ENCODE measurements at regions not wholly inside any gene's neighbourhood (a gene's known extent, or its start where the extent isn't known, plus 50 kb on each side); places are given as distances from the start of the nearest gene placed in this dataset.
"Not testable (repeated sequence)": the region's sequence is repeated elsewhere in the genome, so short reads cannot be mapped to it uniquely, and the experiment has no call there.

DNA sequence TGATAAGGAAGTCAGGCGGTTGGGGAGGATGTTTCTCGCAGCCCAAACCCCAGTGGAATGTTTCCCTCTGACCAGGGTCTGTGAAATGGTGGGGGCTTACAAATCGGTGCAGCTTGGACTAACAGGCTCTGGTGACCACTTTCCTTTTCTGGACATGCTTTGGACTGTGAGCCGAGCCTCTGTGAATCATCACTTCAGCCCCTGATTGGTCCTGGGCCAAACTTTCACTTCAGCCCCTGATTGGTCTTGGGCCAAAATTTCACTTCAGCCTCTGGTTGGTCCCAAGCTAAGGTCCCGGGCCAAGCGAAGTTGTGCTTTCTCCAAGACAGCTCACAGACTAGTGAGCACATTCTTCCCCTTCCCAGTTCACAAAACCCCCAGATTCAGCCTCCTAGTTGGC is 223.7 kb upstream of the ANKRD20A1 start:
- not testable (repeated sequence) for H2AFZ ChIP-seq (replicated peaks); H3K9me3 ChIP-seq (ENCODE audit: low read depth); H3K4me3 ChIP-seq; H3K4me2 ChIP-seq; DNase-seq (ENCODE audit: low spot score); H3F3A ChIP-seq (ENCODE audit: low read depth); H3K36me3 ChIP-seq; H3K4me1 Mint-ChIP-seq; H3K4me1 ChIP-seq; H3K9ac ChIP-seq; H3K36me3 Mint-ChIP-seq; H3K27me3 ChIP-seq; H3K27ac Mint-ChIP-seq; H3K9me3 Mint-ChIP-seq; H3K27me3 Mint-ChIP-seq (ENCODE audit: insufficient read depth, low read depth); H3K27ac ChIP-seq; H3K79me2 ChIP-seq (ENCODE audit: low read depth); H3K4me3 Mint-ChIP-seq; H4K20me1 ChIP-seq (ENCODE audit: low read depth)

DNA sequence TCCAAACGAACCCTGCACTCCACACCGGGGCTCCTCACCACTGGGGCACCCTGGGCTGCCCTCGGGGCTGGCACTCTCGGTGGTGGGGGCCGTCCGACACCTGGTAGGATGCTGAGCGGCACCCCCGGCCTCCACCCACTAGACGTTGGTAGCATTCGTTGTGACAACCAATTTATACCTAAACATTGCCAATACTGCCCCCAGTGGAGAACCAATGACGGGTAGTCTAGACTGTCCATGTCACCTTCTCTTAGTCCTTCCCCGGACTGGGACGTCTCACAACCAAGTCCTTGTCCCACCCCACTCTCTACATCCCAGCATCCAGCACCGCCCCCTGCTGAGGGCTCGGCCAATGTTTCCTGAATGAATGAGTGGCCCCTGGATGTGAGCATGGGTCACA is 246.8 kb upstream of the ANKRD20A1 start:
- not testable (repeated sequence) for H3K9me3 Mint-ChIP-seq

DNA sequence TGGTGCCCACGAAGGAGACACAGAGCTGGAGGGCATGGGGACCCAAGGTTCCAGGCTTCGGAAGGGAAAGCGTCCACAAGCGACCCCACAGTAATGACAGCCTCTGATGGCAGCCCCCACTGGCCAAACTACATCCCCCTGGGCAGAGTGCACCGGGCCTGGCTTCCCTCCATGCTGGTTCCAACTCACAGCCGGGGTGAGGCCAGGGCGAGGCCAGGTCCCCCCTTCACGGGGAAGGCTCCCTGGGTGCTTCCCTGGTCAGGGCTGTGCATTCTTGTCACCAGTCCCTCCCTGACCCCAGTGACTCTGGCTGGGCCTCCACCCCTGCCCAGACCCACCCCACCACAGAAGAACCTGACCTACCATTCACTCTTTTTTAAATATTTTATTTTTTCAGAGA is 248.9 kb upstream of the ANKRD20A1 start:
- not testable (repeated sequence) for H3K27me3 Mint-ChIP-seq (ENCODE audit: insufficient read depth, low read depth); H3K36me3 ChIP-seq; H3K4me1 Mint-ChIP-seq; H3K9ac ChIP-seq; H3F3A ChIP-seq (ENCODE audit: low read depth); DNase-seq (ENCODE audit: low spot score); H3K27ac ChIP-seq; H3K27ac Mint-ChIP-seq; H3K79me2 ChIP-seq (ENCODE audit: low read depth); H3K4me2 ChIP-seq; H3K4me1 ChIP-seq; H3K27me3 ChIP-seq; H3K36me3 Mint-ChIP-seq; H4K20me1 ChIP-seq (ENCODE audit: low read depth); H2AFZ ChIP-seq (replicated peaks); H3K4me3 ChIP-seq; H3K9me3 ChIP-seq (ENCODE audit: low read depth); H3K9me3 Mint-ChIP-seq; H3K4me3 Mint-ChIP-seq

More for the DNA sequence above, 246.8 kb upstream of the ANKRD20A1 start:
- H3F3A ChIP-seq (ENCODE audit: low read depth); H3K9ac ChIP-seq; H3K4me2 ChIP-seq; H3K79me2 ChIP-seq (ENCODE audit: low read depth); H3K27ac Mint-ChIP-seq; H3K4me3 Mint-ChIP-seq; H3K4me1 ChIP-seq; H3K27ac ChIP-seq; H3K4me3 ChIP-seq; H3K27me3 ChIP-seq; H3K27me3 Mint-ChIP-seq (ENCODE audit: insufficient read depth, low read depth); H3K9me3 ChIP-seq (ENCODE audit: low read depth); H2AFZ ChIP-seq (replicated peaks); H3K4me1 Mint-ChIP-seq; H3K36me3 Mint-ChIP-seq; H4K20me1 ChIP-seq (ENCODE audit: low read depth); DNase-seq (ENCODE audit: low spot score); H3K36me3 ChIP-seq: not testable (repeated sequence)

GRCh38 chr9:67609435-67609834 is 249.3 kb upstream of the ANKRD20A1 start:
- H3K27ac ChIP-seq, H3K36me3 ChIP-seq, H3K4me3 Mint-ChIP-seq: not testable (repeated sequence)

DNA sequence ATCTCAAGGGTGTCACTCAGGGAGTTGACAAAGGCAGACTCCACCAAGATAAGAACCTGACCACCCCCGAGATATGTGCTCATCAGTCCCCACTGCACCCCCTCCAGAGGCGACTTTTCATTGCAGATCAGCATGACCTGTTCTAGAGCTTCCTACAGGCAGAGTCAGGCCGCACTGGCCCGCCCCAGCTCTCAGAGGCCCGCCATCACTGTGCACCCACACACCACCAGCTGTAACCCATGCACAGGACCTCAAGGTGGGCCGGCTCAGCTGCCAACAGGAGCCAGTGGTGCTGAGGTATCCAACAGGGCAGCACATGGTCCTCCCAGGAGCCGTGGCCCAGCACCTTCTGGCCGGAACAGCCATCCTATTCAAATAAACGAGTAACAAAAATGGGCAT is 253.6 kb upstream of the ANKRD20A1 start:
- not testable (repeated sequence) for H3K4me2 ChIP-seq; H3K4me3 ChIP-seq; H3K4me1 Mint-ChIP-seq; H3K27ac ChIP-seq; H3K9me3 Mint-ChIP-seq; H3K4me3 Mint-ChIP-seq; H3K27ac Mint-ChIP-seq; H3K27me3 Mint-ChIP-seq (ENCODE audit: insufficient read depth, low read depth); H3K4me1 ChIP-seq; H4K20me1 ChIP-seq (ENCODE audit: low read depth); H3K36me3 Mint-ChIP-seq; H3K27me3 ChIP-seq; H3K36me3 ChIP-seq; H3F3A ChIP-seq (ENCODE audit: low read depth); H2AFZ ChIP-seq (replicated peaks); H3K79me2 ChIP-seq (ENCODE audit: low read depth); H3K9me3 ChIP-seq (ENCODE audit: low read depth); DNase-seq (ENCODE audit: low spot score); H3K9ac ChIP-seq

More at GRCh38 chr9:67609435-67609834, 249.3 kb upstream of the ANKRD20A1 start:
- H3K4me3 ChIP-seq; H3K36me3 Mint-ChIP-seq; H2AFZ ChIP-seq (replicated peaks); H3K9ac ChIP-seq; H3K4me2 ChIP-seq; H4K20me1 ChIP-seq (ENCODE audit: low read depth); DNase-seq (ENCODE audit: low spot score); H3K9me3 ChIP-seq (ENCODE audit: low read depth); H3K4me1 ChIP-seq; H3F3A ChIP-seq (ENCODE audit: low read depth); H3K27ac Mint-ChIP-seq; H3K4me1 Mint-ChIP-seq; H3K79me2 ChIP-seq (ENCODE audit: low read depth); H3K27me3 Mint-ChIP-seq (ENCODE audit: insufficient read depth, low read depth); H3K27me3 ChIP-seq; H3K9me3 Mint-ChIP-seq: not testable (repeated sequence)

GRCh38 chr9:67603609-67604008 is 255.1 kb upstream of the ANKRD20A1 start:
- H3K9me3 Mint-ChIP-seq; DNase-seq (ENCODE audit: low spot score); H3K9ac ChIP-seq; H3K27ac ChIP-seq; H3K4me3 Mint-ChIP-seq; H3K36me3 Mint-ChIP-seq; H3K27me3 Mint-ChIP-seq (ENCODE audit: insufficient read depth, low read depth); H3K9me3 ChIP-seq (ENCODE audit: low read depth); H3F3A ChIP-seq (ENCODE audit: low read depth); H3K4me3 ChIP-seq; H4K20me1 ChIP-seq (ENCODE audit: low read depth); H3K4me2 ChIP-seq; H3K4me1 Mint-ChIP-seq; H3K36me3 ChIP-seq; H3K27ac Mint-ChIP-seq; H3K79me2 ChIP-seq (ENCODE audit: low read depth); H3K27me3 ChIP-seq; H3K4me1 ChIP-seq; H2AFZ ChIP-seq (replicated peaks): not testable (repeated sequence)

DNA sequence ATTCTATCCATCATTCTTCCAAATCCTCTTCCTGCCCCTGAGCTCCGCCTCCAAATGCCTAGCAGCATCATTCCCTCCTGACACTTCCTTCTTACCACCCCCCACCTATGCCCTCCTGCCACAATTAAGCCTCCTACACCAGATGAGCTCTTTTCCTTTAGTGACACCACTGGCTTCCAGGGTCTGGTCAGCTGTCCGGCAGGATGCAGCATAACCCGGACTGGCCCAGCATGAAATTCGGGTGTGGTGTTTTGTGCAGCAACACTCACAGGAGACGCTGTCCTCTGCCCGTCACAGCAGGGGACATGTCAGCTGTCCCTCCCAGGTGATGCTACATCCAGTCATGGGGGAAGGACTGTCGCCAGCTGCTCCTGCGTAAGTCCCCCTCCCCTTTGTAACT is 266.3 kb upstream of the ANKRD20A1 start:
- not testable (repeated sequence) for H3K9me3 Mint-ChIP-seq; H2AFZ ChIP-seq (replicated peaks); H3K4me3 Mint-ChIP-seq; H3K4me3 ChIP-seq; H4K20me1 ChIP-seq (ENCODE audit: low read depth); H3K27me3 ChIP-seq; H3K4me1 ChIP-seq; H3K79me2 ChIP-seq (ENCODE audit: low read depth); H3K27me3 Mint-ChIP-seq (ENCODE audit: insufficient read depth, low read depth); H3K27ac Mint-ChIP-seq; H3K36me3 Mint-ChIP-seq; DNase-seq (ENCODE audit: low spot score); H3K9me3 ChIP-seq (ENCODE audit: low read depth); H3F3A ChIP-seq (ENCODE audit: low read depth); H3K36me3 ChIP-seq; H3K4me2 ChIP-seq; H3K4me1 Mint-ChIP-seq; H3K9ac ChIP-seq; H3K27ac ChIP-seq

DNA sequence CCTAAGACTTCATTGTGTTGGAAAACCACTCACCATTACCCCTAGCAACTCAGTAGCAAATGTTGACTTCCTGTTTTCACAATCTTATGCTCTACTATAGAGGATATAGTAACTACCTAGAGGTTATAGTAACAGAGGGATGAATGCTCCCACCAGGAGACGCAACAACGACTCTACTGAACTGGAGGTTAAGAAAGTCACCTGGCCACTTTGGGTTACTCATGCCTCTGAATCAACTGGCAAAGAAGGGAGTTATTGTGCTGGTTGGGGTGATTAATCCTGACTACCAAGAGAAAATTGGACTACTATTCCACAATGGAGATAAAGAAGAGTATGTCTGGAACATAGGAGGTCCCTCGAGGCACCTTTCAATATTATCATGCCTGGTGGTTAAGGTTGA is 302.9 kb upstream of the ANKRD20A1 start:
- H3K4me3 Mint-ChIP-seq; H3K9ac ChIP-seq; H3K9me3 ChIP-seq (ENCODE audit: low read depth); H3K27ac Mint-ChIP-seq; H3K4me2 ChIP-seq; H3K36me3 ChIP-seq; H2AFZ ChIP-seq (replicated peaks); H3K27me3 ChIP-seq; H3K9me3 Mint-ChIP-seq; H3F3A ChIP-seq (ENCODE audit: low read depth); H3K4me1 Mint-ChIP-seq; H3K4me1 ChIP-seq; H4K20me1 ChIP-seq (ENCODE audit: low read depth); H3K27me3 Mint-ChIP-seq (ENCODE audit: insufficient read depth, low read depth); H3K4me3 ChIP-seq; H3K27ac ChIP-seq; H3K36me3 Mint-ChIP-seq; DNase-seq (ENCODE audit: low spot score); H3K79me2 ChIP-seq (ENCODE audit: low read depth): not testable (repeated sequence)

- not testable (repeated sequence) for H3K4me3 ChIP-seq; DNase-seq (ENCODE audit: low spot score); H3K9me3 Mint-ChIP-seq; H3K36me3 ChIP-seq; H3K4me1 ChIP-seq; H3K27me3 ChIP-seq; H3K9ac ChIP-seq; H3F3A ChIP-seq (ENCODE audit: low read depth); H3K4me3 Mint-ChIP-seq; H3K27me3 Mint-ChIP-seq (ENCODE audit: insufficient read depth, low read depth); H3K4me2 ChIP-seq; H2AFZ ChIP-seq (replicated peaks); H3K27ac Mint-ChIP-seq; H3K79me2 ChIP-seq (ENCODE audit: low read depth); H4K20me1 ChIP-seq (ENCODE audit: low read depth); H3K27ac ChIP-seq; H3K36me3 Mint-ChIP-seq; H3K4me1 Mint-ChIP-seq; H3K9me3 ChIP-seq (ENCODE audit: low read depth)
Measured at GRCh38 chr9:67550044-67550443, 308.7 kb upstream of the ANKRD20A1 start.
